GM19023 (cell line): ENCODE measurements at regions not wholly inside any gene's neighbourhood (a gene's known extent, or its start where the extent isn't known, plus 50 kb on each side); places are given as distances from the start of the nearest gene placed in this dataset.
"Not testable (repeated sequence)": the region's sequence is repeated elsewhere in the genome, so short reads cannot be mapped to it uniquely, and the experiment has no call there.

Experiments used
- ATAC-seq: cut with Tn5 transposase; IDR thresholded peaks from one replicate; pipeline ENCODE4 v1.9.1; 2021; ENCODE audit warnings: mild to moderate bottlenecking, moderate library complexity; ENCODE audit not compliant: unreplicated experiment

GRCh38 chr4:152073351-152074087 is 312.7 kb upstream of the GATB start:
- ATAC-seq, result no peak

- ATAC-seq, result no peak
These were observed 312.1 kb upstream of the GATB start for GRCh38 chr4:152072906-152073305.

- ATAC-seq, result no peak
These were observed 311.2 kb upstream of the GATB start for GRCh38 chr4:152072001-152072485.

- no peak for ATAC-seq
These were observed 310.0 kb upstream of the GATB start for GRCh38 chr4:152070854-152071253.

GRCh38 chr4:152068866-152069265 is 308.1 kb upstream of the GATB start:
- no peak for ATAC-seq

GRCh38 chr4:152065545-152065944 is 304.7 kb upstream of the GATB start:
- ATAC-seq, result no peak

- no peak for ATAC-seq
These were observed 303.9 kb upstream of the GATB start for GRCh38 chr4:152064753-152065152.

GRCh38 chr4:152064282-152064681 is 303.5 kb upstream of the GATB start:
- no peak for ATAC-seq

GRCh38 chr4:152063621-152064240 is 302.9 kb upstream of the GATB start:
- ATAC-seq, result no peak

- no peak for ATAC-seq
These were observed 302.3 kb upstream of the GATB start for GRCh38 chr4:152062936-152063620.

- no peak for ATAC-seq
These were observed 293.9 kb upstream of the GATB start for GRCh38 chr4:152054731-152055130.

- no peak for ATAC-seq
These were observed 291.7 kb upstream of the GATB start for GRCh38 chr4:152052451-152053057.

GRCh38 chr4:152051332-152051731 is 290.5 kb upstream of the GATB start:
- not testable (repeated sequence) for ATAC-seq

- ATAC-seq, result no peak
These were observed 289.3 kb upstream of the GATB start for GRCh38 chr4:152050106-152050505.

- no peak for ATAC-seq
These were observed 286.6 kb upstream of the GATB start for GRCh38 chr4:152047451-152047850.

- ATAC-seq, result peak; percentile 62
These were observed 285.2 kb upstream of the GATB start for GRCh38 chr4:152045807-152046571.

GRCh38 chr4:152045449-152045806 is 284.6 kb upstream of the GATB start:
- peak; percentile 49 for ATAC-seq

- no peak for ATAC-seq
These were observed 283.7 kb upstream of the GATB start for GRCh38 chr4:152044331-152045036.

GRCh38 chr4:152041295-152041694 is 280.5 kb upstream of the GATB start:
- ATAC-seq, result no peak

GRCh38 chr4:152039691-152040090 is 278.9 kb upstream of the GATB start:
- no peak for ATAC-seq
